ENCODE measurements at regions not wholly inside any gene's neighbourhood (a gene's known extent, or its start where the extent isn't known, plus 50 kb on each side); places are given as distances from the start of the nearest gene placed in this dataset.

DNA sequence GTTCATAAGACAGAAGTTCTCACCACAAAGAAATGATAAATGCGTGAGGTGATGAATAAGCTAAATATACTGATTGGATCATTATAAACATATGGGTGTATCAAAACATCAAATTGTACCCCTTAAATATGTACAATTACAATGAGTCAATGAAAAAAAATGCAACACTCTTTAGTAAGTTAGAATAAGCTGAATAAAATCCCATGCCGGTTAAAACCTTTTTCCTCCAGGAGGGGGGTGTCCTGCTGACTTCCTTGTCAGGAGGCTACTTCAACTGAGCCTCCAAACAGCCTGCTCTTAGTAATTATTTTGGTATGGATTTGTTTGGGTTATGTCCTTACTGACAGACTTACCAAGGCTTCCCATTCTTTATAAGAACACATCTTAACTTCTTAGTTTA, 649.1 kb downstream of the INHBA start:
- Mint-ChIP-seq H3K27ac (no peak overlapping the region), H3K27me3 (ENCODE audit: low read depth) (no peaks in the 10 kb centered on the region), H3K4me3 (no peak overlapping the region), H3K36me3 (ENCODE audit: low read depth) (no peaks in the 10 kb centered on the region), H3K4me1 (ENCODE audit: low read depth) (no peaks in the 10 kb centered on the region), H3K9me3 (peaks cover 39% of the 10 kb centered on the region)

DNA sequence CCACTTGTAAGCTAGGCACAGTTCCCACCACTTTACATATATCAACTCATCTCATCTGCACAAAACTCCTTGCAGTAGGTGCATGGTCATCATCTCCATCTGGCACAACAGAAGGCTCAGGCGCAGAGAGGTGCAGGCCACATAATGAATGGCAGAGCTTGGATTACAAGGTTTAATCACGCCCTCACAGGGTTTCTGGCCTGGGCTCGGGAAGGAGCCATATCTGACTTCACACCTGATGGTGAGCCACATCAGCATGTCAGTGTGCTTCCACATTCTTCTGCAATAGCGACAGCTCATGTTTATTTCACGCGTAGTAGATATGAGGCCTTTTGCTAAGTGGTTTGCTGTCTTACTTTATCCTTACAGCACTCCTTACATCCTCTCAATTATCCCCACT, 650.2 kb downstream of the INHBA start:
- H3K27ac Mint-ChIP-seq = no peak overlapping the region
- no peaks in the 10 kb centered on the region for H3K4me1 Mint-ChIP-seq (ENCODE audit: low read depth)
- H3K36me3 Mint-ChIP-seq (ENCODE audit: low read depth) = no peaks in the 10 kb centered on the region
- H3K27me3 Mint-ChIP-seq (ENCODE audit: low read depth) = no peaks in the 10 kb centered on the region
- no peak overlapping the region for H3K4me3 Mint-ChIP-seq
- H3K9me3 Mint-ChIP-seq = peaks cover 30% of the 10 kb centered on the region

- Mint-ChIP-seq H3K9me3 (peaks cover 25% of the 10 kb centered on the region), H3K27ac (no peak overlapping the region), H3K4me3 (no peak overlapping the region), H3K4me1 (ENCODE audit: low read depth) (no peaks in the 10 kb centered on the region), H3K36me3 (ENCODE audit: low read depth) (no peaks in the 10 kb centered on the region), H3K27me3 (ENCODE audit: low read depth) (no peaks in the 10 kb centered on the region)
These were observed 650.7 kb downstream of the INHBA start for GRCh38 chr7:41052201-41052600.

DNA sequence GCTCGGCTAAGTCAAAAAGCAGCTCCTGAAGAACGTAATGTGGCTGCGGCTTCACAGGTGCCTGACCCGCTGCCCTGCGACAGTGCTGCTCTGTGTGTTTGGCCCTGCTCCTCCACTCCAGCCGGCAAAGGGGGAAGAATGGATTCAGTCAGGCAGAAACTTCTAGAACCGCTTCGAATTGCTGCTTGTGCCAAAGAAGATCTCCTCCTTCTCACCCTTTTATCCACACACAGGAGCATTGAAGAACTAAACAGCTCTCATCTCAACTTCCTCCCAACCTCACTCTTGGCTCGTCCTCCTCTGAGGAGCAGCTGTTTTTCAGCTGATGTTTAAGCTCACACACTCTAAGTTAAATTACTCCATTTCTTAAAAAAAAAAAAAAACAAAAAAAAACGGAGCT, 651.4 kb downstream of the INHBA start:
- no peaks in the 10 kb centered on the region for H3K36me3 Mint-ChIP-seq (ENCODE audit: low read depth)
- no peak overlapping the region for H3K4me3 Mint-ChIP-seq
- H3K4me1 Mint-ChIP-seq (ENCODE audit: low read depth) = no peaks in the 10 kb centered on the region
- H3K27me3 Mint-ChIP-seq (ENCODE audit: low read depth) = no peaks in the 10 kb centered on the region
- H3K9me3 Mint-ChIP-seq = peaks cover 22% of the 10 kb centered on the region
- H3K27ac Mint-ChIP-seq = no peak overlapping the region

DNA sequence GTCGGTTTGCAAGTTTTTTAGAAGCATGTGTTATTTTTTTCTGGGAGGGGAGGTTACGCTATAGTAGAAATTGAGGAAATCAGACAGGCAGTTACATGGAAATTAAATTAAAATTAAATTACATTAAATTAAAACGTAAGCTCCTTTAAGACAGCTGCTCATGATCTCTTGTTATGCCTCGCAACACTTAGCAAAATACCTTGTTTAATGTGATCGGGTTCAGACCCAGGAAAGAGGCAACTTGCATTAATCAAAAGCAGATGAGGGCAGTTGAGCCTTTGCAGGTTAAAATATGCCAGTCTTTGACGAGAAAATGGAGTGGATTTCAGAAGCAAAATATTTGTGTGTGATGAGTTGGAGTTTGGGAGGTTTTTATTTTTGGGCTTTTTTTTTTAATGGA, 651.8 kb downstream of the INHBA start:
- Mint-ChIP-seq H3K27ac (no peak overlapping the region), H3K9me3 (peaks cover 18% of the 10 kb centered on the region), H3K4me1 (ENCODE audit: low read depth) (no peaks in the 10 kb centered on the region)

DNA sequence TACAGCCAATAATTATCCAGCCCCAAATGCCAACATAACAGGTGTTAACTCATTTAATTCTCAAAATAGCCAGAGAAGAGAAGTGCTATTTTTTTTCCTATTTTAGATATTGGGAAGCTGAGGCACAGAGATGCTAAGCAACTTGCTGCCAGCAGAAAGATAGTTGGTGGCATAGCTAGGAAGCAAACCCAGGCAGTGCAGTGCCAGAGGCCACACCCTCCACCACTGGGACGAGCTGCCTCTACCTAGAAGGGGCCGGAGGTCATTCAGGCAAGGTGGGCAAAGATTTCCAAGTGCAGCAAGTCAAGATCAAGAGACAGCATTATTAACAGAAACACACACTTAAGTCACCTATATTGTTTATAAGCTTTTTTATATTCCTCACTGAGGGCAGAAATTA, 654.1 kb downstream of the INHBA start:
- peaks cover 6% of the 10 kb centered on the region for H3K9me3 Mint-ChIP-seq
- no peak overlapping the region for H3K27ac Mint-ChIP-seq
- H3K4me1 Mint-ChIP-seq (ENCODE audit: low read depth) = no peaks in the 10 kb centered on the region
- no peaks in the 10 kb centered on the region for H3K27me3 Mint-ChIP-seq (ENCODE audit: low read depth)
- H3K36me3 Mint-ChIP-seq (ENCODE audit: low read depth) = no peaks in the 10 kb centered on the region
- H3K4me3 Mint-ChIP-seq = no peak overlapping the region

More for the DNA sequence above, 651.8 kb downstream of the INHBA start:
- Mint-ChIP-seq H3K36me3 (ENCODE audit: low read depth) (no peaks in the 10 kb centered on the region), H3K27me3 (ENCODE audit: low read depth) (no peaks in the 10 kb centered on the region), H3K4me3 (no peak overlapping the region)

DNA sequence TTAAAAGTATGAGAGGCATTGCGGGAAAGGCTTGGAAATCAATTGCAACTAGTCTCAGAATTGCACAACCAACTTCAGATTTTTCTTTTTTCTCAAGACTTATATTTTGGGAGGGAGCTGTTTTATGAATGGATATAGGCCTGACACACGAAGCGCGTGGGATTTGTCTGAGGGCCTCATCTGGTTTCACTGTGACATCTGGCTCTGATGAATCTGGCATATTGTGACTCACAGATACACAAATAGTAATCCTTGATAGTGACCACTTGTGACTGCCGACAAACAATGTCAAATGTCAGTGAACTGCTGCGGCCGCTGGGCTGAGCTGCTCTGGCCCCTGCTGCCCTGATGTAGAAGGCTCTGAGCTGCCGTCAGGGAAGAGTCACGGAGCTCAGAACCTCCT, 655.1 kb downstream of the INHBA start:
- Mint-ChIP-seq H3K4me3 (no peak overlapping the region), H3K36me3 (ENCODE audit: low read depth) (no peaks in the 10 kb centered on the region), H3K4me1 (ENCODE audit: low read depth) (no peaks in the 10 kb centered on the region), H3K27me3 (ENCODE audit: low read depth) (no peaks in the 10 kb centered on the region), H3K27ac (no peak overlapping the region), H3K9me3 (peaks cover 9% of the 10 kb centered on the region)

GRCh38 chr7:41047211-41047610, 655.7 kb downstream of the INHBA start:
- no peak overlapping the region for H3K4me3 Mint-ChIP-seq
- no peaks in the 10 kb centered on the region for H3K36me3 Mint-ChIP-seq (ENCODE audit: low read depth)
- no peaks in the 10 kb centered on the region for H3K4me1 Mint-ChIP-seq (ENCODE audit: low read depth)
- peaks cover 9% of the 10 kb centered on the region for H3K9me3 Mint-ChIP-seq
- H3K27me3 Mint-ChIP-seq (ENCODE audit: low read depth) = no peaks in the 10 kb centered on the region
- H3K27ac Mint-ChIP-seq = no peak overlapping the region

DNA sequence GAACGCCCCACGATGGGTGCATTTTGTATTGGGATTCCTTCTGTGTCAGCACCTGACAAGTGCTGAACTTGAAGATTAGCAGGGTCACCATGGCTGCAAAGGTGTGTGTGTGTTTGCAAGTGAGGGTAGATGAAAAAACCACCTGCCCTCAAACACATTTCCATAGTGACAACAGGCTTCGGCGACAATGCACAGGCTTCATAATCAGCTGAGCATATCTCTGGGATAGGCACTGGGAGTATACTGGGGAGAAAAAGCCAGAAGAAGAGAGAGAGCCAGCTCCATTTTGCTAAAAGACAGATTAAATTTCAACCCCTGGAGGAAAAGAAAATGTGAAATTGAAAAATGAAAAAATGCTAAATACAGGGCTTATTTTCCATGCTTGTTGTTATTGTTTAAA, 656.1 kb downstream of the INHBA start:
- no peaks in the 10 kb centered on the region for H3K4me1 Mint-ChIP-seq (ENCODE audit: low read depth)

GRCh38 chr7:41046221-41046761, 656.6 kb downstream of the INHBA start:
- Mint-ChIP-seq H3K27ac (no peak overlapping the region), H3K4me1 (ENCODE audit: low read depth) (no peaks in the 10 kb centered on the region), H3K27me3 (ENCODE audit: low read depth) (no peaks in the 10 kb centered on the region), H3K36me3 (ENCODE audit: low read depth) (no peaks in the 10 kb centered on the region), H3K9me3 (peaks cover 9% of the 10 kb centered on the region), H3K4me3 (no peak overlapping the region)

More for the DNA sequence above, 656.1 kb downstream of the INHBA start:
- H3K27ac Mint-ChIP-seq = no peak overlapping the region
- H3K27me3 Mint-ChIP-seq (ENCODE audit: low read depth) = no peaks in the 10 kb centered on the region
- H3K4me3 Mint-ChIP-seq = no peak overlapping the region
- no peaks in the 10 kb centered on the region for H3K36me3 Mint-ChIP-seq (ENCODE audit: low read depth)
- H3K9me3 Mint-ChIP-seq = peaks cover 9% of the 10 kb centered on the region

- Mint-ChIP-seq H3K4me3 (no peak overlapping the region), H3K27ac (no peak overlapping the region), H3K4me1 (ENCODE audit: low read depth) (no peaks in the 10 kb centered on the region), H3K27me3 (ENCODE audit: low read depth) (no peaks in the 10 kb centered on the region), H3K36me3 (ENCODE audit: low read depth) (no peaks in the 10 kb centered on the region), H3K9me3 (peaks cover 9% of the 10 kb centered on the region)
These were observed 657.2 kb downstream of the INHBA start for GRCh38 chr7:41045556-41046123.

- Mint-ChIP-seq H3K4me3 (no peak overlapping the region), H3K27me3 (ENCODE audit: low read depth) (no peaks in the 10 kb centered on the region), H3K36me3 (ENCODE audit: low read depth) (no peaks in the 10 kb centered on the region), H3K27ac (no peak overlapping the region), H3K9me3 (peaks cover 9% of the 10 kb centered on the region), H3K4me1 (ENCODE audit: low read depth) (no peaks in the 10 kb centered on the region)
These were observed 662.9 kb downstream of the INHBA start for GRCh38 chr7:41039981-41040380.

- Mint-ChIP-seq H3K4me3 (no peak overlapping the region), H3K27ac (no peak overlapping the region), H3K4me1 (ENCODE audit: low read depth) (no peaks in the 10 kb centered on the region), H3K9me3 (peaks cover 4% of the 10 kb centered on the region), H3K27me3 (ENCODE audit: low read depth) (no peaks in the 10 kb centered on the region), H3K36me3 (ENCODE audit: low read depth) (no peaks in the 10 kb centered on the region)
These were observed 663.4 kb downstream of the INHBA start for GRCh38 chr7:41039386-41039953.

DNA sequence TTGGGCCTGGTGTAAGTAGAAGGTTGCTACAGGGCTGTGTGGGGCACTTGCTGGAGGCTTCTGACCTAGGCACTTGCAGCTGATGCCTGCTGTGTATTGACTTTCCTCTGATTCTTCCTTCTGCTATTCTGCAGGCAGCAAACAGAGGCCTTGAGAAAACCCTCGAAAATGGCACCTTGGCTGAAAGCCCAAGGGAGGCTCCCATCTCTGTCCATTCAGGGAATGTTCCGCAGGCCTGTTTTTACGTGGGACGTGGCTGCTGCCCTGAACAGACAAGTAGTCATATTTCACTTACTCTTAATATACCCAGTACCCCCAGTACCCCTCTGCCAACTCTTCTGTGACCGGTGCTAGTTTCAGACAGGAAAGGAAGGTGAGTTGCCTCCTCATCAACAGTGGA, 664.7 kb downstream of the INHBA start:
- H3K36me3 Mint-ChIP-seq (ENCODE audit: low read depth) = no peaks in the 10 kb centered on the region
- no peaks in the 10 kb centered on the region for H3K4me1 Mint-ChIP-seq (ENCODE audit: low read depth)
- no peak overlapping the region for H3K27ac Mint-ChIP-seq
- no peak overlapping the region for H3K4me3 Mint-ChIP-seq
- peaks cover 2% of the 10 kb centered on the region for H3K9me3 Mint-ChIP-seq
- no peaks in the 10 kb centered on the region for H3K27me3 Mint-ChIP-seq (ENCODE audit: low read depth)

DNA sequence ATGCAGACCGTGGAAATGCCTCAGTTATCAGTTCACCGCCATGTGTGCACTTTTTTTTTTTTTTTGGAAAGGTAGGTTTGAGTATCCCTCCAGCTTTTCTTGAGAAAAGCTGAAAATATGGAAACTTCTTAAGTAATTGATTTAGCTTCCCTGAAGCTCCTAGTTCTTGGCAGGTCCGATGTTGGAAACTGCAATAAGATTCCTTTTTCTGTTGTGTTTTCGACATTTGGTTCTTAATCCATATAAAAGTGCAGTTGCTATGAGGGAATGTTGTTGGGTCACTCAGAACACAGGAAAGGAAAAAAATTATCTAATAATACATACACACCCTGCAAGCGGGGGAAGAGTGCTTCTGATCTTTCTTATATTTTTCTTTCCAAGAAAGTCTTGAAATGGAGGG, 665.2 kb downstream of the INHBA start:
- Mint-ChIP-seq H3K36me3 (ENCODE audit: low read depth) (no peaks in the 10 kb centered on the region), H3K27ac (no peak overlapping the region), H3K4me3 (no peak overlapping the region), H3K9me3 (peaks cover 3% of the 10 kb centered on the region), H3K27me3 (ENCODE audit: low read depth) (no peaks in the 10 kb centered on the region), H3K4me1 (ENCODE audit: low read depth) (no peaks in the 10 kb centered on the region)
